ENCODE measurements at regions not wholly inside any gene's neighbourhood (a gene's known extent, or its start where the extent isn't known, plus 50 kb on each side); places are given as distances from the start of the nearest gene placed in this dataset.

DNA sequence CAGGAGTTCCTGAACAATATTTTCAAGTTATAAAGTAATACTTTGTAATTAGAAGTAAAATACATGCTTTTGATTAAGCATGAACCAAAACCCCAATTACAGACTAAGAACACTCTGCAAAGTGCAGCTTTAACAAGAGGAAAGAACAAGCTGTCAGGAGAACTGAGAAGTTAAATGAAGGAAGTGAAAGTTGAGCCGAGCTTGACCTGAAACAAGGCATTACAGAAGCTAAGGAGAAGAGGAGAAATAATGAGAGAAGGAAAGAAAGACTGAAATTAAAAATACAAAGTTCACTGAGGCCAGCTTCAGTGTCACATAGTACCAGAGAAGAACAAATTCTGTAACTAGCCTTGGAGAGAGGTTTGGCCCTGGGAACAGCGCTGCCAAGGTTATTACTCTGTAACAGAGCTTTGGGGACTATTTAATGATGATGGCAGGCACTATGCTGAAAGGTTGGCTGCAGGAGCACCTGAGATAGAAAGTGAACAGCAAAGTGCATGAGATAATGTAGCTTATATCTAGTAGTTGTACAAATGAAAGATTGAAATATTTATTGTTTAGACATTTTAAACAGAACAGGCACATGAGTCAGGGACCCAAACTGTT lies 241.9 kb upstream of the PEX5L start:
- TF ChIP-seq, protein P1, sequence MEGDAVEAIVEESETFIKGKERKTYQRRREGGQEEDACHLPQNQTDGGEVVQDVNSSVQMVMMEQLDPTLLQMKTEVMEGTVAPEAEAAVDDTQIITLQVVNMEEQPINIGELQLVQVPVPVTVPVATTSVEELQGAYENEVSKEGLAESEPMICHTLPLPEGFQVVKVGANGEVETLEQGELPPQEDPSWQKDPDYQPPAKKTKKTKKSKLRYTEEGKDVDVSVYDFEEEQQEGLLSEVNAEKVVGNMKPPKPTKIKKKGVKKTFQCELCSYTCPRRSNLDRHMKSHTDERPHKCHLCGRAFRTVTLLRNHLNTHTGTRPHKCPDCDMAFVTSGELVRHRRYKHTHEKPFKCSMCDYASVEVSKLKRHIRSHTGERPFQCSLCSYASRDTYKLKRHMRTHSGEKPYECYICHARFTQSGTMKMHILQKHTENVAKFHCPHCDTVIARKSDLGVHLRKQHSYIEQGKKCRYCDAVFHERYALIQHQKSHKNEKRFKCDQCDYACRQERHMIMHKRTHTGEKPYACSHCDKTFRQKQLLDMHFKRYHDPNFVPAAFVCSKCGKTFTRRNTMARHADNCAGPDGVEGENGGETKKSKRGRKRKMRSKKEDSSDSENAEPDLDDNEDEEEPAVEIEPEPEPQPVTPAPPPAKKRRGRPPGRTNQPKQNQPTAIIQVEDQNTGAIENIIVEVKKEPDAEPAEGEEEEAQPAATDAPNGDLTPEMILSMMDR (IDR thresholded peaks at IDR 0.05; ENCODE audit: poor library complexity, severe bottlenecking): no peak
- TF ChIP-seq POLR2AphosphoS5 (IDR thresholded peaks at IDR 0.05) (no peak), EP300 (conservative IDR thresholded peaks at IDR 0.05; ENCODE audit: poor library complexity, severe bottlenecking) (no peak), MXI1 (conservative IDR thresholded peaks at IDR 0.05; ENCODE audit: poor library complexity, severe bottlenecking) (no peak), TAF1 (IDR thresholded peaks at IDR 0.05; ENCODE audit: low read depth) (no peak), SMC3 (conservative IDR thresholded peaks at IDR 0.05; ENCODE audit: poor library complexity) (no peak), RAD21 (conservative IDR thresholded peaks at IDR 0.05) (no peak), EZH2 (IDR thresholded peaks at IDR 0.05; ENCODE audit: borderline replicate concordance, insufficient read depth, low read length, poor library complexity, severe bottlenecking) (no peak)
- TF ChIP-seq, protein P2, sequence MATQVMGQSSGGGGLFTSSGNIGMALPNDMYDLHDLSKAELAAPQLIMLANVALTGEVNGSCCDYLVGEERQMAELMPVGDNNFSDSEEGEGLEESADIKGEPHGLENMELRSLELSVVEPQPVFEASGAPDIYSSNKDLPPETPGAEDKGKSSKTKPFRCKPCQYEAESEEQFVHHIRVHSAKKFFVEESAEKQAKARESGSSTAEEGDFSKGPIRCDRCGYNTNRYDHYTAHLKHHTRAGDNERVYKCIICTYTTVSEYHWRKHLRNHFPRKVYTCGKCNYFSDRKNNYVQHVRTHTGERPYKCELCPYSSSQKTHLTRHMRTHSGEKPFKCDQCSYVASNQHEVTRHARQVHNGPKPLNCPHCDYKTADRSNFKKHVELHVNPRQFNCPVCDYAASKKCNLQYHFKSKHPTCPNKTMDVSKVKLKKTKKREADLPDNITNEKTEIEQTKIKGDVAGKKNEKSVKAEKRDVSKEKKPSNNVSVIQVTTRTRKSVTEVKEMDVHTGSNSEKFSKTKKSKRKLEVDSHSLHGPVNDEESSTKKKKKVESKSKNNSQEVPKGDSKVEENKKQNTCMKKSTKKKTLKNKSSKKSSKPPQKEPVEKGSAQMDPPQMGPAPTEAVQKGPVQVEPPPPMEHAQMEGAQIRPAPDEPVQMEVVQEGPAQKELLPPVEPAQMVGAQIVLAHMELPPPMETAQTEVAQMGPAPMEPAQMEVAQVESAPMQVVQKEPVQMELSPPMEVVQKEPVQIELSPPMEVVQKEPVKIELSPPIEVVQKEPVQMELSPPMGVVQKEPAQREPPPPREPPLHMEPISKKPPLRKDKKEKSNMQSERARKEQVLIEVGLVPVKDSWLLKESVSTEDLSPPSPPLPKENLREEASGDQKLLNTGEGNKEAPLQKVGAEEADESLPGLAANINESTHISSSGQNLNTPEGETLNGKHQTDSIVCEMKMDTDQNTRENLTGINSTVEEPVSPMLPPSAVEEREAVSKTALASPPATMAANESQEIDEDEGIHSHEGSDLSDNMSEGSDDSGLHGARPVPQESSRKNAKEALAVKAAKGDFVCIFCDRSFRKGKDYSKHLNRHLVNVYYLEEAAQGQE (IDR thresholded peaks at IDR 0.05; ENCODE audit: borderline replicate concordance): no peak
